Endometrial microvascular endothelial cells (primary cell): ENCODE measurements at regions not wholly inside any gene's neighbourhood (a gene's known extent, or its start where the extent isn't known, plus 50 kb on each side); places are given as distances from the start of the nearest gene placed in this dataset.

Experiments
- in situ Hi-C: cut with HindIII; loops from 2 replicates; pipeline ENCODE4 v1.10.0; 2017; ENCODE audit warnings: low sequenced_read_pairs, low pct_unique_long_range_greater_than_20kb; ENCODE audit errors: inconsistent ontology term

DNA sequence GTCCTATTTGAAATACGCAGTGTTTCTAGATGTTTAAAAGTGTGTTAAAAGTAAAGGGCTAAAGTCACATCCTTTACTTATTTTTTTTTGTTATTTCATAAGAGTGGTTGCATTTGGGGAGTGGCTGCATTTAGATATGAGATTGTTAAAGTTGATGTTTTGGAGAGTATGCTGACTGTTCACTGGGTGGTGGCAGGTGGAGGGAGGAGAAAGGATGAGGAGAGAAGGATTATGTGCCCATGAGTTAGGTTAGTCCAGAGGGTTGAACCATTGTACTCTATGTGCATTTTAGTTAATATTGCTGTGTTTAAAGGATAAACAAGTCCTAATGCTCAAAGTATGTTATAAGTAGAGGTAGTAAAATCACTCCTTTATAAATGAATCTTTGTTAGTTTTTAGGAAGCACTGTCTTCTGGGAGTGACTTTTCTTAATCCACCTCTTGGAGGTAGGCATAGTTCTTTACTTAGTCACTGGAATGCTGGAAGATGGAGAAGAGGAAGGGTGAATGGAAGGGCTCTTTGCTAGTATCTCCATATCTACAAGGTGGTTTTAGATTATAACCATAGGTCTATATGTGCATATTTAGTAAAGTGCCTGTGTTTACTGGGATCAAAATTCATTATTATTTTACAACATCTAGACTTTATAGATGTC is 332.3 kb downstream of the NPR3 start:
- in situ Hi-C loops, result no loop called here

DNA sequence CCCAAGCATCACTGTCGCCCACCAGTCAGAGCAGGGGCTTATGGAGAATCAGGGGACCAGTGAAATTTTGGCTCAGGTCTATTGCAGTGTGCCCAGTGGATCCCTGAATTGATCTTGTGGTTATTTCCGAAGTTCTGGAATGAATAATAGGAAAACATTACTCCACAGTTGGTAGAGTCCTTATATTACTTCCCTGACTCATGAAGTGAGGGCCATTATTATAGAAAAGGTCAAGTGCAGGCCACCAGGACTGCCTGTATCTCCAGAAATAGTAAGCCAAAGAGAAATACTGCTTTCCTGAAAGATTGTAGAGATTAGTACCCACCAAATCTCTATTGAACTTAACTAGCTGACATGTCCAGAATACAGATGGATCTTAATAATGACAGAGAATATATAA is 335.0 kb downstream of the NPR3 start:
- in situ Hi-C loops, result no loop called here

DNA sequence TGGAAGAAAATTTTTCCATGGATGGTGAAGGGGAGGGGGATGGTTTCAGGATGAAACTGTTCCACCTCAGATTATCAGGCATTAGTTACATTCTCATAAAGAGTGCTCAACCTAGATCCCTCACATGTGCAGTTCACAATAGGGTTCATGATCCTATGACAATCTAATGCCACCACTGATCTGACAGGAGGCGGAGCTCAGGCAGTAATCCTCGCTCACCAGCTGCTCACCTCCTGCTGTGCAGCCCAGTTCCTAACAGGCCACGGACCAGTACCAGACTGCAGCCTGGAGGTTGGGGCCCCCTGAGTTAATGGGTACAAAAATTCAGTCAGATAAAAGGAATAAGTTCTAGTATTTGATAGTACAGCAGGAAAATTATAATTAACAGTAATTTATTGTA is 337.2 kb downstream of the NPR3 start:
- in situ Hi-C loops, result no loop called here

DNA sequence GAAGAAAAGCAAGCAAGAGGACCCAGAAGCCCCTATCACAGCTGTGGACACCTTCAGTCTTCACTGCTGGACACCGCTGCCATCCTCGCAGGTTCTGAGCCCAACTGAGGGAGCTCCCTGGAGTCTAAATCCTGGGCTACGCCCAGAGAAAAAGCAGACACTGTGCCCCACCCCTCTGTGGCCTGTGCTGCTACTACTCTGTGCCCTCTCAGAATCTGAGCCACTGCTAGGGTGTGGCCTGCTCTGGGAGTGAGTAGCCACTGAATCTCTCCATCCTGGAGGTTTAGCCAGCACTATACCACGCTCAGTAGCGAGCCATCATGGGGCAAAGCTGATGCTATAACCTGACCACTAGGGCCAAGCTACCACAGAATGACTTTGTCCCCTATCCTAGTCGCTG is 338.2 kb downstream of the NPR3 start:
- in situ Hi-C loops, result no loop called here

DNA sequence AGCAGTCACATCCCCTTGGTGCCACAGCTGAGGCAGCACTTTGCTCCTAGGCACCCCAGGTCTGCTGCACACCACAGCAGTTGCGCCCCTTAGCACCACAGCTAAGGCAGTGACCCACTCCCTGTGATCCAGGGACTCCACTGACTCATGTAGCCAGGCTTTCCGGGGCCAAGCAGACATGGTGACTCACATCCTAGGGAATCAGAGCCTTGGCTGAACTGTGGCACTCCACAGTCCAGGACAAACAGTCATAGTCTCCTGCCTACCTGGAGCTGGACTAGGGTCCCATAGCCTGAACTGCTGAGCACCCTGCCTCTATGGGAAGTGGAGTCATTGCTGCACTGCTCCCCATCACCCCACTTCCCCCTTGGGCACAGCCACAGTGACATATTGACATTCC is 338.7 kb downstream of the NPR3 start:
- in situ Hi-C loops, result no loop called here

DNA sequence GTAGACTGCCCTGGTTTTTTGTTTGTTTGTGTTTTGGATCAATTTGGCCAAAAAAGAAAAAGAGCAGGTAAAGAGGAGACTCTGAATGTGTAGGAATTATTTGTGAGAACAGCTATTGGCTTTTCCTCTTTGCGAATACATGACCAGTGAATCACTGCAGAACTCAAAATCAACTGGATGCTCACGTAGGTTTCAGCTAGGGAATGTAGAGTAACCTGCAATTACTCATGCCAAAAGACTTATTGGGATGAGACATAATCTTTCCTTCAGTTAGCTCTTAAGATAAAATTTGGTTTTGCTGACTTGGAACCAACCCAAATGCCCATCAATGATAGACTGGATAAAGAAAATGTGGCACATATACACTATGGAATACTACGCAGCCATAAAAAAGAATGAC is 348.0 kb downstream of the NPR3 start:
- in situ Hi-C loops, result no loop called here

DNA sequence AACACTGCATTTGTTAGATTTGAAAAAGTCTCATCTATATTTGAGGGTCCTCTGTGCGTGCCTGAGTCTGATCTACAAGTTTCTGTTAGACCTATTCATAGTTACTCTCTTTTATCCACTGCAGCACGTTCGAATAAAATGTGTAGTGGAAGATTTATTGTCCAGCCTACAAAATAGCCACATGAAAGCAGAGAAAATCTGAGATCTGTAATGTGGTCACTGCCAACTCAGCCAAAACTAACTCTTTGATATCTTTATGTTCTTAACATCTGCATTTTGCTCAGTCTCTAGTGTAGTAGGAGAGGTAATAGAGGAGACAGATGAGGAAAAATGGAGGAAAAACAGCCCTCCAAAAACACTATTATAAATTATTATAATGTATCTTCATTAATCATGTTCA is 354.0 kb downstream of the NPR3 start:
- in situ Hi-C loops, result no loop called here

DNA sequence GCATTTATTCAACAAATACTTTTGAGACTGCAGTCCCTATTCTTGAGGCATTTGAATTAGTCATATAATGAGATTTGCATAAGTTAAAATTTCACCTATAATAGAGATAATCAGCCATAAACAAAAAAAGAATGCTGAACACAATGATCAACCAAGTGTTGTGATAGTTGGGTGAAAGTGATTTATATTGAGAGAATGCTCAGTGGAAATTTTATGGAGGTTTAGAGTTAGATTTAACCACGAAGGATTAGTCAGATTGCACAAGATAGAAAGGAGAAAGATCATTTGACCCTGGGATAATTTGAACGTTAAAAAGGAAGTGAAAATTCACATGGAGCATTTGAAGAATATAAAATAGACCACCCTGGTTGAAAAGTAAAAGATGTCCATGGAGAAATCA is 356.2 kb downstream of the NPR3 start:
- in situ Hi-C loops, result no loop called here

DNA sequence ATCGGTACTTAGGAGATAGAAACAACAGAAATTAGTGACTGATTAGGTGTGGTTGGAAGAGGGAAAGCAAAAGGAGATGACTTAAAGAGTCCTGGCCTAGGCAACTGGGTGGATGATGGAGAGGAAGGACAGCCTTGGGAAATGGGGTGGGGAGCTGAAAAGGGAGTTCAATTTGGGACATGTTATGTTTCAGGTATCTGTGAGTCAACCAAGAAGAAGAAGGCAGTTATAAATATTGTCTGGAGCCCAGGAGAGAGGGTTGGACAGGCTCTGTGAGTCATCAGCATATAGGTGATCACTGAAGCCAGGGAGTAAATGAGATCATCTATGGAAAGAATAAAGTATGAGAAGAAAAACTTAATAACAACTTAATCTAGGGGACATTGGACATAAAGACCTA is 357.7 kb downstream of the NPR3 start:
- in situ Hi-C loops, result no loop called here

DNA sequence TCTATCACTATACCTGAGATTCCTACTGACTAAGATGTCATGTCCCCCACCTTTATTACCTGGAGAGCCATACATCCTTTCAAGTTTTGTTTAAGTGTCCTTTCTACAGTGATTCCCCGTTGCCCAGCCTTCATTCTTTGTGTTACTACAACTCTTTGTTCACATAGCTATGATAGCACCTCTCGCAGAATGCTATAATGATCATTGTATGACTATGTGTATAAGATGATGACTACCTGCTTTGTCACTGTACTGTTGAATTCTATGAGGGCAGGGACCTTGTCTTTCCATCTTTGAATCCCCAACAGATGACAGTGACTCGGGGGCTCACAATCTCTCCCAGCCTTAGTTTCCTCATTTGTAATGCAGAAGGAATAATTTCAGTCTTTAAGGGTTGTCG is 361.2 kb downstream of the NPR3 start:
- in situ Hi-C loops, result no loop called here

DNA sequence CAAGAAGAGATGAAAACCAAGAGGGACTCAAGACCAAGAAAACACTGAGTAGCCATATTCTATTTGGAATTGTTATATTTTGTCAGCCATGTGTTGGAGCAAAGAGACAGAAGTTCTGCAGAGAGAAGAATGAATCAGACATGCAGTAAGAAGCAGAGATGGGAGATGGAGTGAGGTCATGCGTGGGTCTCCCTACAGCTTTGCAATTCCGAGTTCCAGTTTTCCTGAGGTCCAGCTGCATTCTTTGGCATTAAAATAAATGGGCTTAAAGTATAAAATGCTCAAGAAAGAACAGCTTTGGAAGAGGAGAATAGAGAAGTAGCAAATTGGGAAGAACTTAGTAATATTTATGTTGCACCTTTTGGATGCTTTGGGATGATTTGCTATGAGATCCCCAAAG is 361.6 kb downstream of the NPR3 start:
- in situ Hi-C loops, result no loop called here

DNA sequence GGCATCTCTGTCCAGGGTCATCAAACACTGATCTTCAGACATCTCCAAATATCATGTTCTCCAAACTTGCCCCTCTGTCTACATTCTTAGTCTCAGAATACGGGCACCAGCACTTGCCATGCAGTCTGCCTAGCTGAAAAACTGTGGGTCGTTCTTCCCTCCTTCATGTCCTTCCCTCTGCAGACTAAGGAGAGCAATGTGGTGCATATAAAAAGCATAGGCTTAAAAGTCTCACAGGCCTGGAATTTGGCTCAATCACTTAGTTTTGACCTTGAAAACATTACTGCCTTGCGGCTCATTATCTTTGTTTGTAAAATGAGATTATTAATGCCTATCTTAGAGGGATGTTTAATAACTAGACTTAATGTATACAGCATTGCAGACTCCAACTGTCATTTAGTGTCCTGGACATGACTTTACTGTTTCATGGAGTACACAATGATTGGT is 362.8 kb downstream of the NPR3 start:
- in situ Hi-C loops, result no loop called here

DNA sequence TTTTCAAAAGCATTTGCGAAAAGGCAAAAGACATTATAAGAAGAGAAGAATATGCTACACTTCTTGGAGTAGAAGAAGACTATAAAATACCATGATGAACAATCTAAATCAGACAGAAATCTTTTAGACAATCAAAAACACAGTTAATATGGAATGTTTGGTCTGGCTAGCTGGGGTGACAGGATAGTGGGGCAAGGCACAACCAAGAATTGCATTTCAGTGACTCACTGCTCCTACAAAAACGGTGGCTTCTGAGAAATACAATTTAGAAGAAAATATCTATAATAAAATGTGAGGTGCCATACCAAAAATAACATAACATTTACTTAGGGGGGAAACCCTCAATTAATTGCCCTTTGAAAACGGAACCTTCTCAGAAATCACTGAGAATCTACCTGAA is 363.4 kb downstream of the NPR3 start:
- in situ Hi-C loops, result no loop called here

DNA sequence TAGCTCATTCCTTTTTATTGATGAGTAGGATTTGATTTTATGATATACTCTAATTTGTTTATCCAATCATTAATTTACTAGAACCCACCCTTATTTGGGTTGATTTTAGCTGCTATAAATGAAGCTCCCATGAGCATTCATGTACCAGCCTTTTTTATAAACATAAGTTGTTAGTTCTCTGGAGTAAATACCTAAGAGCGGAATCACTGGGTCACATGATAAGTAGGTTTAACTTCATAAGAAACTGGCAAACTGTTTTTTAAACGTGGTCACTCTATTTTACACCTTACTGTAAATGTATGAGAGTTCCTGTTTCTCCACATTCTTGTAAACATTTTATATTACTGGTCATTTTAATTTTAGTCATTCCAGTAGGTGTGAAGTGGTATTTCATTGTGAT is 364.6 kb downstream of the NPR3 start:
- in situ Hi-C loops, result no loop called here

DNA sequence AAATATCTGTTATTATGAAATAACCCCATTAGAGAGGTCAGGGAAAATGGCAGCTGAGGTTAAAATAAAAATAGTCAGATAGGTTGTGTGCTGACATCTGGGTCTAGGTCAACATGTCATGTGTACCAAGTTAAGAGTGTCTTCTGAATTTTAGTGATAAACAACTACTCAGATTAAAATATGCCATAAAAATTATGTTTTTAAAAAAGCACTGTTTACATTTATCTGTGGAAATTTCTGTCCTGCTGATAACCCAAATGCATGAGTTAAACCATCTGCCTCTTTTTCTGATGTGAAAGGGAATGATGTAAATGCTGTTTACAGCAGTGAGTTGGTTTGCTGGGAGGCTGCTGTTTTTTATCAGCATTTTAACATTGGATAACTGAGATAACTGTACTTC is 361.2 kb upstream of the TARS1 start:
- in situ Hi-C loops, result no loop called here

DNA sequence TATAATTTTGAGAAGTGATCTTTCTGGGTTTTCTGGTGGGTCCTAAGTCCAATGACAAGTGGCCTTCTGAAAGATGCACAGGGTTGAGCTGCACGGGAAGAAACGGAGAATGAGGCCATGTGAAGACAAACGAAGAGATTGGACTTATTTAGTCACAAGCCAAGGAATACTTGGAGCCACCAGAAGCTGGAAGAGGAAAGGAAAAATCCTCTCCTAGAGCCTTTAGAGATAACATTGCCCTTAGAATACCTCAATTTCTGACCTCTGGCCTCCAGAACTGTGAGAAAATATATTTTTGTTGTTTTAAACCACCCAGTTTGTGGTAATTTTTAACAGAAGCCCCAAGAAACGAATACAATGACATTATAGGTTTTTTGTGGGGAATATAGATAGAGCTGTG is 360.5 kb upstream of the TARS1 start:
- in situ Hi-C loops, result no loop called here

DNA sequence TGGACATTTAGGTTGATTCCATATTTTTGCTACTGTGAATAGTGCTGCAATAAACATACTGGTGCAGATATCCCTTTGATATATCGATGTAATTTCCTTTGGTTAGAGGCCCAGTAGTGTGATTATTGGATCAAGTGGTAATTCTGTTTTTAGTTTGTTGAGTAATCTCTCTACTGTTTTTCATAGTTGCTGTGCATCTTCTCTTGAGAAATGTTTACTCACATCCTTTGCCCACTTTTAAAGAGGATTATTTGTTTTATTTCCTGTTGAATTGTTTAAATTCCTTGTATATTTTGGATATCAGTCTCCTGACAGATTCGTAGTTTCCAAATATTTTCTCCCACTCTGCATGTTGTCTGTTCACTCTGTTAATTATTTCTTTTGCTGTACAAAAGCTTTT is 352.6 kb upstream of the TARS1 start:
- in situ Hi-C loops, result no loop called here

DNA sequence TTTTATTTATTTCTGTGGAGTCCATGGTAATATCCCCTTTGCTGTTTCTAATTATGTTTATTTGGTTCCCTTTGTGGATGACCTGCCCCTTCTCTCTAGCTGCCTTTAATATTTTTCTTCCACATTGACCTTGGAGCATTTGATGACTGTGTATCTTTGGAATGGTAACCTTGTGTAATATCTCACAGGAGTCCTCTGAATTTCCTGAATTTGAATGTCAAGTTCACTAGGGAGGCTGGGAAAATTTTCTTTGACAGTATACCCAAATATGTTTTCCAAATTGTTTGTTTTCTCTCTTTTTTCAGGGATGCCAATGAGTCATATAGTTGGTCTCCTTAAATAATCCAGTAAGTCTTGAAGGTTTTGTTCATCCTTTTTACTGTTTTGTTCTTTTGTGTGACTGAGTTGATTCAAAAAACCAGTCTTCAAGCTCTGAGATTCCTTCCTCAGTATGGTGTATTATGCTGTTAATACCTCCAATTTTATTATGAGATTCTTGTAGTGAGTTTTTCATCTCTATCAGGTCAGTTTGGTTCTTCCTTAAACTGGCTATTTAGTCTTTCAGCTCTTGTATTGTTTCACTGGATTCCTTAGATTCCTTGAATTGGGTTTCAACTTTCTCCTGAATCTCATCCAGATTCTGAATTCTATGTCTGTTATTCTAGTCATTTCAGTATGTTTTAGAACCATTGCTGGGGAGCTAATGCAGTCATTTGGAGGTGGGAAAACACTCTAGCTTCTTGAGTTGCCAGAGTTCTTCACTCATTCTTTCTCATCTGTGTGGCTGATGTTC is 349.0 kb upstream of the TARS1 start:
- in situ Hi-C loops, result no loop called here

DNA sequence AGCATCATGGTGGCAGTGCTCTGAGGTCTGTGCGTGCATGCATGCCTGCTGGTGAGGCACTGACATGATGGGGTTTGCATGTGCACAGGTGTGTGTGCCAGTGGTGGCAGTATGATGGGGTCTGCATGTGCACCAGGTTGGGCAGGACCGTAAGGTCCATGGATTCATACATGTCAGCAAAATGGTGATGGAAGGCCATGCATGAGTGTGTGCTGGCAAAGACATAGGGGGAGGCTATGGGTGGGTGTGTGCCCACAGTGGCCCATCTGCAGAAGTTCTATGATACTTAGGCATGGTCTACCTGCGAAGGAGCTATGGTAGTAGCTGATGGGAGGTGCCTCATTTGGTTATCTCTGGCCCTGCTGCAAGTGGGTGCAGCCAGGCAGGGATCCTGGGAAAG is 348.0 kb upstream of the TARS1 start:
- in situ Hi-C loops, result no loop called here

DNA sequence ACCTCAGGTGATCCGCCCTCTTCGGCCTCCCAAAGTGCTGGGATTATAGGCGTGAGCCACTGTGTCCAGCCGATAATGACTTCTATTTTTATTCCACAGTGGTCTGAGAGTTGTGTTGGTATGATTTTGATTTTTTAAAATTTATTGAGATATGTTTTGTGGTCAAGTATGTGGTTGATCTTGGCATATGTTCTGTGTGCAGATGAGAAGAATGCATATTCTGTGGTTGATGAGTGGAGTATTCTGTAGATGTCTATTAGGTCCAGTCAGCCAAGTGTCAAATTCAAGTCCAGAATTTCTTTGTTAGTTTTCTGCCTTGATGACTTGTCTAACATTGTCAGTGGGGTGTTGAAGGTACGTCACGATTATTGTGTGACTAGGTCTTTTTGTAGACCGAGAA is 338.2 kb upstream of the TARS1 start:
- in situ Hi-C loops, result no loop called here

DNA sequence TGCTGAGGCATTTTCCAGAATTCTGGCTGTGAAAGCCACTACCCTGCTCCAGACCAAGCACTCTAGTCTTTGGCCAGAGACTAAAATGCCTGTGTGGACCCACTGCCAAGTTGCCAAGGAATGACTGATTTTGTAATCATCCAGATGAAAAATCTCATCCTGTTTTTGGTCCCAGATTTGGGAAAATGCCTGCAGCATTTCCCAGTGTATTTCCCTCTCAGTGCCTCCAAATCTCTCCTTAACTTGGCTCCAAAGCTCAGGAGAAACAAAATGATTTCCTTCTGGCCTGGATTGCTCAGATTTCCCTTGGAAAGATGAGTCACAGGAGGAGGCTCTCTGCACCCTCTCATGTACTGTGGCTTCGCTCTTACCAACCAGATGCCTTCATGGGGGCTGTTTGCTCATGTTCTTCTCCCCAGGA is 335.2 kb upstream of the TARS1 start:
- in situ Hi-C loops, result no loop called here
